ENCODE measurements at regions not wholly inside any gene's neighbourhood (a gene's known extent, or its start where the extent isn't known, plus 50 kb on each side); places are given as distances from the start of the nearest gene placed in this dataset.

GRCh38 chr20:39429726-39430125 is 467.6 kb downstream of the DHX35 start:
- TF ChIP-seq CTCF (IDR thresholded peaks at IDR 0.05; ENCODE audit: poor library complexity) (peak; percentile 42), EZH2 (IDR thresholded peaks at IDR 0.05; ENCODE audit: borderline replicate concordance) (no peak)
